ENCODE measurements at regions not wholly inside any gene's neighbourhood (a gene's known extent, or its start where the extent isn't known, plus 50 kb on each side); places are given as distances from the start of the nearest gene placed in this dataset.

DNA sequence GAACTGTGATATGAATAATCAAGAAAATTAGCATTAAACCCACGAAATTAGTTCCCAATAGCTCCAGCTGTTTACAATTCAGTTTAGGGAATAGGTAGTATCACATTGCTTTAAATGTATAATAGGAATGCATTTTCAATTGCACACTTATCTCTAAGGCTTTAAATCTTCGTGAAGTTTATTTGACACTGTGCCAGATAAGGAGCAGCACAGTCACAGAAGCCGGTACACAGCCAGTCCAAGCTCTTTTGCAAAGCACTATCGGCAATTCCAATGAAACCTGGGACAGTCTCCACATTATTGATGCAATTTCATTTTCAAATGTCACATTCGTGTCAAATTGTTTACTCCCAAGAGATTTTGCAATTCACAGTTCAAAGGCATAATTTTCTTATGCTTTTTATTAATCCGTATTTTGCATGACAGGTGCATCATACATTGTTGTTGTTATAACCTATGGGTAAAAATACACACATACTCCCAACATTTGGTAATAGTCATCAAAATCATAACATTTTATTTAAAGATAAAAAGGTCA lies 602.8 kb downstream of the RPS29 start:
- Histone ChIP-seq H3K4me1 (ENCODE audit: control insufficient read depth, low read length) (no peaks in the 10 kb centered on the region), H3K4me3 (ENCODE audit: low read length) (no peak overlapping the region), H3K9me3 (ENCODE audit: control insufficient read depth, insufficient read depth, low read length) (no peaks in the 10 kb centered on the region), H3K36me3 (ENCODE audit: control insufficient read depth, low read length) (no peaks in the 10 kb centered on the region), H3K79me2 (ENCODE audit: control insufficient read depth, low read length) (no peaks in the 10 kb centered on the region), H3K27ac (ENCODE audit: low read depth, low read length) (no peak overlapping the region), H3K4me2 (ENCODE audit: low read length) (no peak overlapping the region), H3K9me2 (replicated peaks; ENCODE audit: control insufficient read depth, low read length) (no peaks in the 10 kb centered on the region), H3F3A (ENCODE audit: control insufficient read depth, insufficient read depth) (no peaks in the 10 kb centered on the region), H4K20me1 (ENCODE audit: control insufficient read depth, insufficient read depth, low read depth, low read length) (no peaks in the 10 kb centered on the region), H3K27me3 (ENCODE audit: control insufficient read depth, low read length) (no peaks in the 10 kb centered on the region)
- TF ChIP-seq, protein P1, sequence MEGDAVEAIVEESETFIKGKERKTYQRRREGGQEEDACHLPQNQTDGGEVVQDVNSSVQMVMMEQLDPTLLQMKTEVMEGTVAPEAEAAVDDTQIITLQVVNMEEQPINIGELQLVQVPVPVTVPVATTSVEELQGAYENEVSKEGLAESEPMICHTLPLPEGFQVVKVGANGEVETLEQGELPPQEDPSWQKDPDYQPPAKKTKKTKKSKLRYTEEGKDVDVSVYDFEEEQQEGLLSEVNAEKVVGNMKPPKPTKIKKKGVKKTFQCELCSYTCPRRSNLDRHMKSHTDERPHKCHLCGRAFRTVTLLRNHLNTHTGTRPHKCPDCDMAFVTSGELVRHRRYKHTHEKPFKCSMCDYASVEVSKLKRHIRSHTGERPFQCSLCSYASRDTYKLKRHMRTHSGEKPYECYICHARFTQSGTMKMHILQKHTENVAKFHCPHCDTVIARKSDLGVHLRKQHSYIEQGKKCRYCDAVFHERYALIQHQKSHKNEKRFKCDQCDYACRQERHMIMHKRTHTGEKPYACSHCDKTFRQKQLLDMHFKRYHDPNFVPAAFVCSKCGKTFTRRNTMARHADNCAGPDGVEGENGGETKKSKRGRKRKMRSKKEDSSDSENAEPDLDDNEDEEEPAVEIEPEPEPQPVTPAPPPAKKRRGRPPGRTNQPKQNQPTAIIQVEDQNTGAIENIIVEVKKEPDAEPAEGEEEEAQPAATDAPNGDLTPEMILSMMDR (IDR thresholded peaks at IDR 0.05; ENCODE audit: low read depth, low read length, poor library complexity, severe bottlenecking), result no peak
- no peak for TF ChIP-seq EZH2phosphoT487 (IDR thresholded peaks at IDR 0.05; ENCODE audit: borderline replicate concordance, low read length)

DNA sequence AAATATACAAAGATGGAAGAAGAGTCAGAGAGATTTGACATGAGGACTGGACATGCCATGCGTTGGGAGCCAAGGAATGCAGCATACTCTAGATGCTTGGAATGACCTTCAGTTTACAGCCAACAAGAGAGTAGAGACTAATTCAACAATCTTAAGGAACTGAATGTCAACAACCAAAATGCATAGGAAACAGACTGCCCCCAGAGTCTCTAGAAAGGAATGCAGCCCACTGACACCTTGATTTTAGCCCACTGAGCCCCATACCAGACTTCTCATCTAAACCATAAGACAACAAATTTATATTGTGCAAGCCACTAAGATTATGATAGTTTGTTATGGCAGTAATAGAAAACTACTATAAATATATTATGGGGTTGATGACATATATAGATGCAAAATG lies 611.2 kb downstream of the RPS29 start:
- no peaks in the 10 kb centered on the region for H3K36me3 ChIP-seq (ENCODE audit: control insufficient read depth, low read length)
- no peaks in the 10 kb centered on the region for H3K27me3 ChIP-seq (ENCODE audit: control insufficient read depth, low read length)
- H3K4me1 ChIP-seq (ENCODE audit: control insufficient read depth, low read length), result no peaks in the 10 kb centered on the region
- TF ChIP-seq, protein P1 (IDR thresholded peaks at IDR 0.05; ENCODE audit: low read depth, low read length, poor library complexity, severe bottlenecking), result peak; percentile 29
- no peak for TF ChIP-seq EZH2phosphoT487 (IDR thresholded peaks at IDR 0.05; ENCODE audit: borderline replicate concordance, low read length)
- H3K9me3 ChIP-seq (ENCODE audit: control insufficient read depth, insufficient read depth, low read length), result no peaks in the 10 kb centered on the region
- H3K9me2 ChIP-seq (replicated peaks; ENCODE audit: control insufficient read depth, low read length), result no peaks in the 10 kb centered on the region
- H3K4me2 ChIP-seq (ENCODE audit: low read length), result no peak overlapping the region
- H3K79me2 ChIP-seq (ENCODE audit: control insufficient read depth, low read length), result no peaks in the 10 kb centered on the region
- no peaks in the 10 kb centered on the region for H4K20me1 ChIP-seq (ENCODE audit: control insufficient read depth, insufficient read depth, low read depth, low read length)
- no peak overlapping the region for H3K27ac ChIP-seq (ENCODE audit: low read depth, low read length)
- no peaks in the 10 kb centered on the region for H3F3A ChIP-seq (ENCODE audit: control insufficient read depth, insufficient read depth)
- no peak overlapping the region for H3K4me3 ChIP-seq (ENCODE audit: low read length)

DNA sequence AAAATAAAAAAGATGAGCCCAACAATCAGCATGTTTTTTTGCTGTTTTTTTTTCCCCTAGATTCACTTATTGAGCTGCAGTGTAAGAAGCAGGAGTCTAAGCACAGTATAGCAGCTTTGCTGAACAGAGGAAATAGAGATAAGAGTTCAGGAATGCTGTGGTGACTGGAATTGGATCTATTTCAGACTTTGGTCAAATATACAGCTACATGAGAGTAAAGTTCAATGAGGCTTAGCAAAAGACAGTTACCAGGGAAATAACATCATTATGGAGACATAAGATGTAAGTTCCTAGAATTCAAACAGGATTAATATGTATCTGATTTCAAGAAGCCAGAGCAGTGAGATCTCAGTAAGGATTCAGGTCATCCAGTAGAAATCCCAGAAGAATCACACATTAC lies 613.0 kb downstream of the RPS29 start:
- Histone ChIP-seq H3K9me2 (replicated peaks; ENCODE audit: control insufficient read depth, low read length) (no peaks in the 10 kb centered on the region), H4K20me1 (ENCODE audit: control insufficient read depth, insufficient read depth, low read depth, low read length) (no peaks in the 10 kb centered on the region), H3K9me3 (ENCODE audit: control insufficient read depth, insufficient read depth, low read length) (no peaks in the 10 kb centered on the region), H3K36me3 (ENCODE audit: control insufficient read depth, low read length) (no peaks in the 10 kb centered on the region), H3K4me3 (ENCODE audit: low read length) (no peak overlapping the region), H3K4me1 (ENCODE audit: control insufficient read depth, low read length) (no peaks in the 10 kb centered on the region), H3K79me2 (ENCODE audit: control insufficient read depth, low read length) (no peaks in the 10 kb centered on the region), H3K27me3 (ENCODE audit: control insufficient read depth, low read length) (no peaks in the 10 kb centered on the region), H3F3A (ENCODE audit: control insufficient read depth, insufficient read depth) (no peaks in the 10 kb centered on the region), H3K4me2 (ENCODE audit: low read length) (no peak overlapping the region), H3K27ac (ENCODE audit: low read depth, low read length) (no peak overlapping the region)
- TF ChIP-seq, protein P1 (IDR thresholded peaks at IDR 0.05; ENCODE audit: low read depth, low read length, poor library complexity, severe bottlenecking), result no peak
- TF ChIP-seq EZH2phosphoT487 (IDR thresholded peaks at IDR 0.05; ENCODE audit: borderline replicate concordance, low read length), result no peak
